ENCODE measurements at regions not wholly inside any gene's neighbourhood (a gene's known extent, or its start where the extent isn't known, plus 50 kb on each side); places are given as distances from the start of the nearest gene placed in this dataset.
A peak's percentile ranks its signal among the peaks of the same experiment; 100 is the strongest.

DNA sequence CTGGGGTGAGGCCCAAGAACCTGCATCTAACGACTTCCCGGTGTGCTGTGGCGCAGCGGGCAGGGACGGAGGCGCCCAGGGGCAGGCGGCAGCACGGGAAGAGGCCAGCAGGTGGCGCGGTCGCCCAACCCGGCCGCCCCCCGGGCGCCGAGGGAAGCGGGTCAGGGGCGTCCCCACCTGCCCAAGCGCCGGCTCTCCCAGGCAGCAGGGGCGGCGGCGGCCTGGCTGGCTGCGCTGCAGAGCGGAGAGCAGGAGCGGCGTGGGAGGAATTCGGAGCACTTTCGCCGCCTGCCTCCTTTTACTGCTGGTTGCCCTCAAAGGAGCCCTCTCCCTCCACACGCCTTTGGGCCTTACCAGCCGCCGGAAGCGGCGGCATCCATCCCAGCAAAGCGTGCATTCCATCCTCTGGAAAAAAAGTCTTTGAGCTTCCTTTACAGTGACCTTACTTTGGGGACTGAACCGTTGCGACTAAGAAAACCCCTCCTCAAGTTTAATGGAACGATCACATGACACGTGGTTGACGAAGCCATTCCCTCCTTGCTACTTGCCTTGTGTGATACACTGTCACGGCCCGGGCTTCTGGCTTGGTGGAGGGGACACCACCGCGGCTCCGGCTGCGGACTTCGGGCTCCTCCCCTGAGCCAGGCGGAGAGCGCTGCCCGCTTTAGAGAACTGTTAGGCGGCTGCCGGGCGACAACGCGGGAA is 106.8 kb upstream of the CLMP start:
- DNase-seq, result no peak

DNA sequence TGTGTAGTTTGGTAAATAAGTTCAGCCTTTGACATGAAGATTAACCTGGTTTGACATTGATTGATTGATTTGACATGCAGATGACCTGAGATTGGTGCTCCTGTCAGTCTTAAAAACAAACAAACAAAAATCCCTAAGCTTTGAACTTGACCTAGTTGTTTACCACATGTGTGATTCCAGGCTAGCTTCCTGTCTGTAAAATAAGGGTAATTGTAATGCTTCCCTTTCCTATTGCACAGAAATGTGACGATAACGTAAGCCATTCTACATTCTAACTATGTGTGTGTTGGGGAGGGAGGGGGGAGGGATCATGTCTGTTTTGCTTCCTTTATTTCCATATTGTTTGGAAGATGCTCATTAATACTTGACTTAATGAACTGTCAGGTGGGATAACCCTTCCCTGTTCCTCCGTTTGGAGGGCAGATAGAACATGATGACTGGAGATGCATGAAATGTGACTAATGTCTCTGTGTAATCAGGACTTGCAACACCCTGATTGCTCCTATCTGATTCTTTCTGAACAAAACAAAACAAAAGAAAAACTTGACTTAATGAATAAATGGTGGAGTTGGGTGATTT is 106.1 kb upstream of the CLMP start:
- no peak for DNase-seq

GRCh38 chr11:123299721-123300120 is 104.7 kb upstream of the CLMP start:
- DNase-seq, result no peak

DNA sequence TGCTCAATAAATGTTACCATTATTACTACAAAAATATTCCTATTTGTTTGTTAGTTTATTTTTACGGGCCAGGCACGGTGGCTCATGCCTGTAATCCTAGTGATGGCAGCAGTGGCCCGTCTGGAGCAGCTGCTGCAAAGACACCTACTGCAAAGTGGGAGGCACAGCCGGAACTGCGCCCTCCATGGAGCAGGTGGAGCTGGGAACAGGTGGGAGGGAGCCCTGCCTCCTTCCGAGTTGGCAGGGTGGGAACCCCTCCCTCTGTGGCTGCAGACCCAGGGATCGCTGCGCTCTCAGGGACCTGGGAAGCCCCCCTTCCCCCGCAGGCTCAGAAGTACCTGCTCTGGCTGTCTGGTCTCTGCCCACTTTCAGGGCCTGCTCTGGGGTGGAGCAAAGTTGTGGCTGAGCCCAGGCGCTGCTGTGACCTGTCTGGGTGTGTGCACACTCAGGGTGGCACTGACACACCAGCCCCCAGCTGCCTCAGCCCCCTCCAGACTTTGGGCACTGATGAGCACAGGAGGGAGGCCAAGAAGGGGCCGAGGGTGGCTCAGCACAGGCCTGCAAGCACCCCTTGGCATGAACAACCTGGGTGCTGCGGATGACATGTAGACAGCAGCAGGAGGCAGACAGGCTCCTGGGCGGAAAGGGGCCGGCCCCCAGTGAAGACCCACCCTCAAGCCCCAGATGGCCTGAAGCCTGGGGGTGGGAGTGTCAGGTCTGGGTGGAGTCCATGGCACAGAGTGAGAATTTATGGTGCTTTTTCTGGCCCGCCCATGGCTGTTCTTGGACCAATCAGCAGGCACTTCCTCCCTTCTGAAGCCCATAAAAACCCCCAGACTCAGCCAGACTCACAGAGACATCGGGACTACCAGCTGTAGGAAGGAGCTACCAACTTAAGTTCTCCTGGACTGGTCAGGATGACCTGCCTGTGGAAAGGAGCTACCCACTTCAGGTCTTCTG is 103.7 kb upstream of the CLMP start:
- no peak for DNase-seq

DNA sequence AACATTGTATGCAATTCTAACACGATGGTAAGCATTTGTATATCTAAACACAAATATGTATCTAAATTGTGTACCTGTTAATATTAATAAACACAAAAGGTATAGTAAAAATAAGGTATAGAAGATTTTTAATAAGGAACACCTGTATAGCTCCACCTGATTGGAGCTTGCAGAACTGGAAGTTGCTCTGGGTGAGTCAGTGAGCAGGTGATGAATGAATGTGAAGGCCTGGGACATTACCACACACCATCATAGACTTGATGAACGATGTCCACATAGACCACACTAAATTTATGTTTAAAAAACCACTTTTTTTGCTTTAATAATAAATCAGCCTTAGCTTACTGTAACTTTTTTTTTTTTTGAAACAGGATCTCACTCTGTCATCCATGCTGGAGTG is 97.6 kb upstream of the CLMP start:
- no peak for DNase-seq

DNA sequence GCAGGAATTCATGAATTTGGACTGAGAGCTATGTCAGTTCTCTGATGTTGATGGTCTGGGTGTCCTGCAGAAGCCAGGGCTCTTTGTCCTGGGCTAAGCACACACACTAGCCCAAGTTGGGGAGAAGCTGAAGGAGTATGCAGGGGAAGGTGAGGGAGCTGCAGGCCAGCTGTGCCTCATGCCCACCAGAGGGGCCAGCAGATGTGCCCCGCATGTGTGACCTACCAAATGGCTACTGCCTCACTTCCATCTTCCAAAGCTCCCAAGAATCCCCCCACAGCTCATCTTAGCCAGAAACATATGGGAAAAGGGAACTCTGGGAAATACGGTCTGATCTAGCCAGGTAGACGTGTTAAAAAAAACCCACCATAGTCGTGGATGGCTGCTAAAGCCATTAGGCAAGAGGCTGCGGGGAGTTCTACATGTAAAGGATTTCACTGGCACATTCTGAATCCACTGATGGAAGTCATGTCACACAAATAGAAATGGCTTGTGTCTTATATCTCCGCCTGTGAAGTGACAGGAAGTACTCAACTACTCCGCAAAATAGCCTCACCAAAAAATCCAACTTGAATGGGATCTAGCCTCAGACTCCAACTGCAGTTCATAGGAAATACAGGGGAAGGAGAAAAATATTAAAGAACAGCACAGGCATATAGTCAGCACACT is 96.3 kb upstream of the CLMP start:
- DNase-seq, result no peak

- no peak for DNase-seq
Observed at GRCh38 chr11:123286761-123287160, 91.7 kb upstream of the CLMP start.

DNA sequence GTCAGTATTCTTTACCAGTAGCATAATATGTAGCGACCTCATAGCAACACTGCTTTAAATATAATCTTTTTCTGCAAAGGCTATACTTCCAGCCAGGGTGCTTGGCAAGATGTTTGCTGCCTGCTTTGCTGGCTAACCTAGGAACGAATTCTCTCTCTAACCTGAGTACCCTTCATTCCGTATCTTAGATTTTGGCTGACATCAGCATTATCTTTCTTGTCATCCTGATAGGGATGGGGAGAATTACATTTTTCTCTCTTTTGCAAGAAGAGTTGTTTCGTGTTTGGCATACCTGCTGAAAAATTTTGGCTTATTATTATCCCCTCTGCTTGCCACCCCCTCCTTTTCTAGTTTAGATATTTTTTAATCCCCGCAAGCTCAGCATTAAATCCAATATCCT is 91.2 kb upstream of the CLMP start:
- DNase-seq, result no peak

DNA sequence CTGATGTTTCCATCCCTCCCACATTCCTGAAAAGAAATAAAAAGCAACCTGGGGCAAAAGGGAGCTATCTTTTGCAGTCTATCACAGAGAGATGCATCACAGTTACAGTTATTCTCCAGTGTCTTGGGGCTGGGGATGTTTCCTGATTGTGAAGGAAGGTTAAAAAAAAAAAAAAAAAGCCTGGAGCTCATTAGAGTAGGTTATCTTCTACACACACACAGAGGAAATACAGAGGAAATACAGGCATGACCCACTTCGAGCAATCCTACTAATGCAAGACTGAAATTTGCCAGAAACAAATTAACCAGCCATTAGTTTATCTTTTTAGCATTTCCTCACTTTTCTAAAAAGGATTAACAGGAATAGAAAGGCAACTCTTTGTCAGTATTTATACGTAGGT is 89.4 kb upstream of the CLMP start:
- DNase-seq, result no peak

DNA sequence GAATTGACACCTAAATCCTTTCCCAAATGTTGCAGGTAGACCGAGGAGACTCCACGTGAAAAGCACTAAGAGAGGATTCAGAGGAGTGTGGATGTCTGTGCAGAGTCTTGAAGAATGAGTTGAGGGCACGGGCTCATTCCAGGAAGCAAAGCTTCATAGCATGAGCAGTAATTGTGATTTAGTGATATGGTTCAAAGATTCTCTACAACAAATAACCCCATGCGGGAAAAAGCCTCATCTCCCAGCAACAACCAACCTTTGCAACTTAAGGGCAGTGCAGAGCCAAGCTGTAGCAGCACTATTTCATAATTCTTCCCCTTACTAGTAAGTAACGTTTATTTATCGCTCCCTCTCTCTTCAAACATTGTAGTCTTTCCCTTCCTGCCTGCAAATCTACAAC is 87.5 kb upstream of the CLMP start:
- DNase-seq, result no peak

- DNase-seq, result no peak
Observed at GRCh38 chr11:123273616-123274015, 78.6 kb upstream of the CLMP start.

DNA sequence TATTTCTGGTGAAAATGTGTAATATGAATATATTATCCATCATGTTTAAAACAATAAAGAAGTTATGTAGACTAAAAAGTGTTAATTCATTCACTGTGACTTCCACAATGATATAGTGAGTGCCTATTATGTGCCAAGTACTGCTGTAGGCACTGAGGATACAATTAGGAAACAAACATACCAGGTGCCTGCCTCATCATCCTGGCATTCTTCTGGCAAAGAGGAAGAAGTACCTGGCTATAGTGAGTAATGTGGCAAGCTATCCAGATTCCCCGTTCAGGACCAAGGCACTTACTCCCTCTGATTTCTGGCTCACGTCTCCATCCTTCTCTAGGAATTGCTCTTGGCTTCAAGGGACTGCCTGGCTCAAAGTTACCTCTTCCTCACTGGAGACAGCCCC is 77.5 kb upstream of the CLMP start:
- no peak for DNase-seq

DNA sequence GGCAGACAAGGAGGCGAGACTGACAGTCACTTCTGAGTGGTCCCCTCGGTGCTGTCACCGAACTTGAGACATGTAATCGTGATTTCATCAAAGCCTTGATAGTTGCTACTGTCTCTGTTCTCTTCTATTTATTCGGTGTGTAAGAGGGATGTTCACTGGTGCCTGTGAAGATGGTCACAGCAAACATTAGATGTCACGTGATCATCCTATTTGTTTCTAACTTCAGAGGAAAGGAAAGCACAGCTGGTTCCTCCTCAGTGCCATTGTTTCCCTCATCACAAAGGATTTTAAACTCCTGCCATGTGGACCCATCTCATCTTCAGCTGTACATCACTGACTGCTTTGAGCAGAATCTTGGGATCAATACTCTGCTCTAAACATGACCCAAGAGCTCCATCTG is 73.1 kb upstream of the CLMP start:
- DNase-seq, result no peak

DNA sequence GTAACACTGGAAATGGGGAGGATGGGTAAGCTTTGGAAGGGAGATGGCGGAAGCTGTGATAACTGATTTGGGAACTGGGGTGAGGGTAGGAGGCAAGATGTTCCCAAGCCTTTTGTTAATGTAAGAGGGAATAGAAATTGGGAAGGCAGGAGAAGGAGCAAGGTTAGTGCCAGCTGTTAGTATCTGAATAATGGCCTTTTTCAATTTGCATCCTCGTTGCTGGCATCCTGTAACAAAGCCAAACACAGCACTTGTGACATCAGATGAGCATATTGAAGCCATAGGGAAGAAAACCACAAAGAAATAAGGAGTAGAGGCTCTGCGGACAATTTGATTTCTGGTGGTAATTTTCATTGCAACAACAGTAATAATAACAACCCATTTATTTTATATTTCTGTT is 70.9 kb upstream of the CLMP start:
- DNase-seq, result no peak

DNA sequence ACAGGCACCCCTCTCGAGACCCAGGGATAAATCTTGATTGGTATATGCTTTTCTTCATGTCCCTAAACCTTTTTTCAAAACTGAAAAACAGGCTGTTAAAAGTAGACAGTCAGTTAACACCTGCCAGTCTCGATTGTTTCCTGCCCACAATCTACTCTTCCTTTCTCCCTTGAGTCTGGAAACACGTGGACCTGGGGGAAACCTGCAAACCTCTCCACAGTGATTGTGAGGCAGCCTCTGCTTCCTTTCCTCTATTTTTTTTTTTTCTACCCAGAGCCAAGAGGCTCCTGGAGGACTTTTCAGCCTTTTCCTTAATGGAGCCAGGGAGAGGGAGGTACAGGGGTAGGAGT is 69.4 kb upstream of the CLMP start:
- no peak for DNase-seq

DNA sequence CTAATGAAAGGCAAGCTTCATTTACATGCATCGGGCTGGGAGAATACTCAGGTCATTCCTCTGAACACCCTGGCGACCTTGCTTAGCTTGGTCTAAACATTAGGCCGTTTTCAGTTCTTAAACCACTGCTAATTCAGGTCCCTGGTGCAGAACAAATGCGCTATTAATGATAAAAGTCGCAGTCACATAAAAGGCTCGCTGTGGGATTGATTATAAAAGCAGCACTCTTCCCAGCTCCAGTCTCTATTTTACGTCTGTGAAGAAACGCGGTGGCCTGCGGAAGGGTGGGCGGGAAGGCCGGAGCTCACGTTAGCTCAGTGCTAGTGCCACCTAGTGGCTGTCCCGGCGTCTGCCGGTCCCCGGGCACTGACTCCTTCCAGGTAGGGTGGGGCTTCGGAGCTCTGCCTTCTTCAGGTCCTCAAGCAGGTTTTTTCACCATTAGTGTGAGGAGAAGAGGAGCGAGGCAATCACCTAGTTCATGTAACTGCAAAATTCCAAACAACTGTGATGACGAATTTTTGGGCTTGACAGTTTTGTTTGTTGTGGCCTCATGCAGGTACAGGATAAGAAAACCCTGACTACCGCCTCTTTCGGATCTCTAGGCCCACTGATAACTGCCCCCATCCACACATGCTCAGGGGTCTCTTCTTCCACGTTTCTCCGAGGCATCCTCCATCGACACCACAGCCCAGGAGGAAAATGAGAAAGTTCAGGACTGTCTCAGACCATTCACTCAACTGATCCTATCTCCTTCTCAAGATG is 66.5 kb upstream of the CLMP start:
- DNase-seq, result no peak

- no peak for DNase-seq
Observed at GRCh38 chr11:123260511-123261211, 65.6 kb upstream of the CLMP start.

DNA sequence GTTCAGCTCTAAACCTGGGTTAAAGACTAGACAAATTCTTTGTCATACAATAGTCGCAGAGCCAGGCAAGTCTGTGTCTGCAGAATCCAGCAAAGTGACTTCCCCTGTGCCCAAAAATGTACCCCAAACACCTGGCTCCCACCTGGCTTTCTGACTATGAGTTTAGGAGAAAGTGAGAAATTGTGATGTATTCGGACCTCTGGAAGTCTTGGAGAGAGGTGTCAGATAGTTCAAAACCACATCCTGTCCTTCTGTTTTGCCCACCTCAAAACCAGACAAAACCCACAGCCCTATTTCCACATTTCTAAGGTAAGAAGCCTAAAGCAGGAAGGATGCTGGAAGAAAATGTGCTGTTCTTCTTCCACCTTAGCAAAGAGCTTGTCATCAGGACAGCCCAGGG is 63.8 kb upstream of the CLMP start:
- no peak for DNase-seq

- no peak for DNase-seq
Observed at GRCh38 chr11:123257370-123257769, 62.3 kb upstream of the CLMP start.

GRCh38 chr11:123255909-123256308 is 60.9 kb upstream of the CLMP start:
- DNase-seq, result no peak

- no peak for DNase-seq
Observed at GRCh38 chr11:123254357-123254756, 59.3 kb upstream of the CLMP start.

DNA sequence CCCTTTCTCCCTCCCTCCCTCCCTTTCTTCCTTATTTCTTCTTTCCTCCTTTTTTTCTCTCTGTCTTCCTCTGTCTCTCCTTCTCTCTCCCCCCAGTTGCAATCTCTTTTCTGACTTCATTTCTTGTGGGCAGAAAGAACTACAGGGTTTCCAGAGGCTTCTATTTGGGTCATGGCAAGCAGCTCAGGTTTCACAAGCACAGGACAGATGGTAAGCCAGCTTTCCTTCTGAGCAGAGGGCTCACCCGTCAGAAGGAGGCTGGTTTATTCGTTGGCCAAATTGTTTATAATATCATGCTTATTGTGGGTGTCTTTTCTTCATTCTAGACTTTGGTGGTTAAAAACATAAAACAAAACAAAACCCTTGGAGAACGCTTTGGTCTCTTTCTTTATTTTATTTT is 58.9 kb upstream of the CLMP start:
- peak; percentile 19 for DNase-seq
